Prostate gland (tissue), 2 donors: ENCODE measurements at regions not wholly inside any gene's neighbourhood (a gene's known extent, or its start where the extent isn't known, plus 50 kb on each side); places are given as distances from the start of the nearest gene placed in this dataset.

Experiments
- CTCF ChIP-seq, 4 experiments: fragments of 200-600 bp in 2 of 4; fragments of 450-650 bp in 2 of 4; sonication (generic) in 2 of 4; IDR thresholded peaks; 1 replicate in 3 of 4; 2 replicates in 1 of 4; pipeline ENCODE4 v1.5.1; 2016 to 2019; ENCODE audit warnings: antibody characterized with exemption in 4 of 4, mild to moderate bottlenecking in 2 of 4, moderate library complexity in 2 of 4
- POLR2A ChIP-seq: fragments of 450-650 bp; IDR thresholded peaks from one replicate; pipeline ENCODE4 v1.6.1; 2016; ENCODE audit warnings: antibody characterized with exemption, mild to moderate bottlenecking
- POLR2AphosphoS5 ChIP-seq: sonication (generic); formaldehyde crosslinking; IDR thresholded peaks from one replicate; pipeline ENCODE4 v1.6.1; 2017; ENCODE audit warnings: antibody characterized with exemption

- TF ChIP-seq CTCF (IDR thresholded peaks at IDR 0.05) (no peak), POLR2A (no peak), POLR2AphosphoS5 (no peak)
These were observed 650.3 kb upstream of the MGMT start for GRCh38 chr10:128816726-128817125.
